Brain microvascular endothelial cell (primary cell): ENCODE measurements at regions not wholly inside any gene's neighbourhood (a gene's known extent, or its start where the extent isn't known, plus 50 kb on each side); places are given as distances from the start of the nearest gene placed in this dataset.
A peak's percentile ranks its signal among the peaks of the same experiment; 100 is the strongest.

ENCODE experiments used
- DNase-seq: peaks from one replicate; pipeline ENCODE4 v3.0.0-alpha.2; 2020
- H3K27ac ChIP-seq: fragments of 250-450 bp; sonication (Bioruptor Pico); 2 replicates; pipeline ENCODE4 v1.5.1; 2020; ENCODE audit warnings: mild to moderate bottlenecking, moderate library complexity
- H3K27me3 ChIP-seq: fragments of 250-450 bp; sonication (Bioruptor Pico); replicated peaks from 2 replicates; pipeline ENCODE4 v1.5.1; 2020; ENCODE audit warnings: mild to moderate bottlenecking
- H3K36me3 ChIP-seq: fragments of 250-450 bp; sonication (Bioruptor Pico); replicated peaks from 2 replicates; pipeline ENCODE4 v1.5.1; 2020; ENCODE audit warnings: mild to moderate bottlenecking
- H3K4me3 ChIP-seq: 2 replicates; pipeline ENCODE4 v1.5.1; 2011; ENCODE audit warnings: low read depth, mild to moderate bottlenecking, control low read depth, low read length, moderate library complexity
- in situ Hi-C: cut with HindIII; loops from 2 replicates; pipeline ENCODE4 v1.10.0; 2017; ENCODE audit warnings: low sequenced_read_pairs, low pct_ligation_motif_present
- TF ChIP-seq, protein P1 (sequence below): IDR thresholded peaks from 2 replicates; pipeline ENCODE4 v1.5.1; 2011; ENCODE audit warnings: low read depth, mild to moderate bottlenecking, moderate library complexity, low read length, control low read depth, inconsistent platforms; ENCODE audit errors: missing control alignments

DNA sequence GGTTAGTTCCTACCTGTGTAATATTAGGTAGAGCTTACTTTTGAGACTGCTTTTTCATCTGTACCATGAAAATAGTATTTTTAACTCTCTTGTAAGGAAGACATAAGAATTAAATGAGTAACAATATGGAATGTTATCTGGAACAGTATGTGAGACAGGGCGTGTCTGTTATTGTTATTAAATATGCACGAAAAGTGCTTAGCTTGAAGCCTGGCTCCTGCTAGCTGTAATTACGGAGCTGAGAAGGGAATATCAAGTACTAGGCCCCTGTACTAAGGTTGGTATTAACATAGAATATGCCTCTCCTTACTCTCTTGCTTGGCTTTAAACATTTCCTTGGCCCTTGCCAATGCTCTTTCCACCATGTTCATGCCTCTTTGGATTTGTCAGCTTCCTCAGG is 194.0 kb downstream of the FAM76B start:
- H3K4me3 ChIP-seq, result no peak overlapping the region
- TF ChIP-seq, protein P1, sequence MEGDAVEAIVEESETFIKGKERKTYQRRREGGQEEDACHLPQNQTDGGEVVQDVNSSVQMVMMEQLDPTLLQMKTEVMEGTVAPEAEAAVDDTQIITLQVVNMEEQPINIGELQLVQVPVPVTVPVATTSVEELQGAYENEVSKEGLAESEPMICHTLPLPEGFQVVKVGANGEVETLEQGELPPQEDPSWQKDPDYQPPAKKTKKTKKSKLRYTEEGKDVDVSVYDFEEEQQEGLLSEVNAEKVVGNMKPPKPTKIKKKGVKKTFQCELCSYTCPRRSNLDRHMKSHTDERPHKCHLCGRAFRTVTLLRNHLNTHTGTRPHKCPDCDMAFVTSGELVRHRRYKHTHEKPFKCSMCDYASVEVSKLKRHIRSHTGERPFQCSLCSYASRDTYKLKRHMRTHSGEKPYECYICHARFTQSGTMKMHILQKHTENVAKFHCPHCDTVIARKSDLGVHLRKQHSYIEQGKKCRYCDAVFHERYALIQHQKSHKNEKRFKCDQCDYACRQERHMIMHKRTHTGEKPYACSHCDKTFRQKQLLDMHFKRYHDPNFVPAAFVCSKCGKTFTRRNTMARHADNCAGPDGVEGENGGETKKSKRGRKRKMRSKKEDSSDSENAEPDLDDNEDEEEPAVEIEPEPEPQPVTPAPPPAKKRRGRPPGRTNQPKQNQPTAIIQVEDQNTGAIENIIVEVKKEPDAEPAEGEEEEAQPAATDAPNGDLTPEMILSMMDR, result no peak

DNA sequence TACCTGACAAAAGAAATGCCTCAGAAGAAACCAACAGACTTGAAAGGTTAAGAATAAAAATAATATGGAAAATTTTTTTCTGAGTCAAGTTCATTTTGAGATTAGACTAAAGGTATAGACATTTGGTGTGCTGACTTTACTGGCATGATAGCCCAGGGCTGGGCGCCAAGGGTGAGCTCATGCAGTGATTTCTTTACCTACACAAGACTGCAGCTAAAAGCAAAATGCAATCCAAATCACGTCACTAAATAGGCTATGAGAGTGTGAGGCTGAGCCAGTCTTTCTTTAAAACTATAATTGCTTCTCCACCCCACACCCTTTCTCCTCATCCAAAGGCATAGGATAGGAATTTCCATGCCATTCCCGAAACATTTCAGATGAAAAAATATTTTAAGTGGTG is 196.5 kb downstream of the FAM76B start:
- no peaks in the 10 kb centered on the region for H3K27me3 ChIP-seq
- no peak overlapping the region for H3K27ac ChIP-seq
- in situ Hi-C loops, result no loop called here
- no peaks in the 10 kb centered on the region for H3K36me3 ChIP-seq
- H3K4me3 ChIP-seq, result no peak overlapping the region
- TF ChIP-seq, protein P1, result no peak
- DNase-seq, result no peak

More for the DNA sequence above, 194.0 kb downstream of the FAM76B start:
- no peaks in the 10 kb centered on the region for H3K36me3 ChIP-seq
- in situ Hi-C loops, result no loop called here
- peak overlapping the region; percentile 83 for H3K27ac ChIP-seq
- no peaks in the 10 kb centered on the region for H3K27me3 ChIP-seq
- DNase-seq, result no peak

- TF ChIP-seq, protein P1, result no peak
- in situ Hi-C loops, result no loop called here
- no peaks in the 10 kb centered on the region for H3K27me3 ChIP-seq
- H3K4me3 ChIP-seq, result no peak overlapping the region
- H3K27ac ChIP-seq, result no peak overlapping the region
- DNase-seq, result no peak
- H3K36me3 ChIP-seq, result no peaks in the 10 kb centered on the region
Observed at GRCh38 chr11:95592471-95592870, 197.1 kb downstream of the FAM76B start.

GRCh38 chr11:95589893-95590612 is 199.5 kb downstream of the FAM76B start:
- Histone ChIP-seq H3K4me3 (no peak overlapping the region), H3K36me3 (no peaks in the 10 kb centered on the region), H3K27me3 (no peaks in the 10 kb centered on the region), H3K27ac (no peak overlapping the region)
- in situ Hi-C loops, result no loop called here
- DNase-seq, result no peak
- TF ChIP-seq, protein P1, result no peak

GRCh38 chr11:95588821-95589220 is 200.8 kb downstream of the FAM76B start:
- no peaks in the 10 kb centered on the region for H3K36me3 ChIP-seq
- H3K27me3 ChIP-seq, result no peaks in the 10 kb centered on the region
- no peak for DNase-seq
- in situ Hi-C loops, result no loop called here
- no peak overlapping the region for H3K27ac ChIP-seq
- no peak overlapping the region for H3K4me3 ChIP-seq
- TF ChIP-seq, protein P1, result no peak

- in situ Hi-C loops, result no loop called here
- no peak overlapping the region for H3K27ac ChIP-seq
Observed at GRCh38 chr11:95586661-95587060, 202.9 kb downstream of the FAM76B start.

More at GRCh38 chr11:95586661-95587060, 202.9 kb downstream of the FAM76B start:
- DNase-seq, result no peak
- TF ChIP-seq, protein P1, result no peak
- H3K36me3 ChIP-seq, result no peaks in the 10 kb centered on the region
- no peaks in the 10 kb centered on the region for H3K27me3 ChIP-seq
- H3K4me3 ChIP-seq, result no peak overlapping the region
